ENCODE measurements at regions not wholly inside any gene's neighbourhood (a gene's known extent, or its start where the extent isn't known, plus 50 kb on each side); places are given as distances from the start of the nearest gene placed in this dataset.

- no peak overlapping the region for H3K4me3 Mint-ChIP-seq
- CTCF ChIA-PET: no interaction called here
- H3K9me3 Mint-ChIP-seq: no peaks in the 10 kb centered on the region
- POLR2A ChIA-PET: no interaction called here
- peaks cover 27% of the 10 kb centered on the region for H3K36me3 Mint-ChIP-seq (ENCODE audit: low read depth)
- no peaks in the 10 kb centered on the region for H3K27me3 Mint-ChIP-seq
- DNase-seq: no peak
- no peak overlapping the region for H3K27ac Mint-ChIP-seq
- no peaks in the 10 kb centered on the region for H3K4me1 Mint-ChIP-seq
These were observed 472.2 kb downstream of the UTRN start for GRCh38 chr6:144757299-144757698.

- ChIA-PET CTCF (no interaction called here), POLR2A (no interaction called here)
- DNase-seq: no peak
- no peak overlapping the region for H3K27ac Mint-ChIP-seq
- H3K4me1 Mint-ChIP-seq: no peaks in the 10 kb centered on the region
- peaks cover 26% of the 10 kb centered on the region for H3K36me3 Mint-ChIP-seq (ENCODE audit: low read depth)
- no peaks in the 10 kb centered on the region for H3K27me3 Mint-ChIP-seq
- H3K9me3 Mint-ChIP-seq: no peaks in the 10 kb centered on the region
- no peak overlapping the region for H3K4me3 Mint-ChIP-seq
These were observed 472.6 kb downstream of the UTRN start for GRCh38 chr6:144757730-144758129.

DNA sequence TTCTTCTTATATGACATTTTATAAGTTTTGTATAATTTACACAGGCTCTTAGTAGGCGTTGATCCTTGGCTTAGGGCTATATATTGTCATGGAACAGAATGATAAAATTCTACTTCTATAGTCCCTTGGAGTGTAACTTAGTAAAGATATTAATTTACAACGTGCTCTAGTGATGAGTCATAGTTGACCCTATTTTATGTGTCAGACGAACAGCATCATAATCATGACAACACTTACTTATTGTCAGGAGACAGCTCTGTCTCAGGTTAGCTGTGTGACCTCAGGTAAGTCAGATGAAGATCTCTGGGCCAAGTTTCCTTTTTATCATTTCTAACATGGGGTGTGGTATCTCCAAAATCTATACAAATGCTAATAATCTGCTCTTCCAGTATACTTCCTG is 473.5 kb downstream of the UTRN start:
- Mint-ChIP-seq H3K9me3 (no peaks in the 10 kb centered on the region), H3K36me3 (ENCODE audit: low read depth) (peaks cover 26% of the 10 kb centered on the region), H3K4me1 (no peaks in the 10 kb centered on the region), H3K27ac (no peak overlapping the region), H3K27me3 (no peaks in the 10 kb centered on the region), H3K4me3 (no peak overlapping the region)
- ChIA-PET CTCF (no interaction called here), POLR2A (no interaction called here)
- no peak for DNase-seq

DNA sequence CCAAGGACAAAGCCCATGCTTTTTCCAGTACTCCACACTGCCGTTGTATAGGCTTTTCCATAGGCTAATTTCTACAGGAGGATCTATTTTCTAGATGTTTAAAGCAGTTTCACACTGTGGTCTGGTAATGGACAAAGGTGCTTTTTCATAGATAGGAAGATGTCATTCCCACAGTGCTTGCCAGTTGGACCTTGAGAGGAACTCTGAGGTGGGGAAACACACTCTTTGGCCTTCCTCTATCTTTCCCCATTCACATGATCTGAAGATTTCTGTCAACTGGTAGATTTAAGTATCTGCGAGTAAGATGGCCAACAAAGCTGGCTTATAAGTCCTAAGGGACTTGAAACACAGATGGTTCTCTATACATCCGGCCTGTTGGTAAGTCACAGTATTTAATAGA is 477.3 kb downstream of the UTRN start:
- Mint-ChIP-seq H3K36me3 (ENCODE audit: low read depth) (peaks cover 24% of the 10 kb centered on the region), H3K27ac (no peak overlapping the region), H3K9me3 (no peaks in the 10 kb centered on the region), H3K27me3 (no peaks in the 10 kb centered on the region), H3K4me1 (no peaks in the 10 kb centered on the region), H3K4me3 (no peak overlapping the region)
- ChIA-PET POLR2A (no interaction called here), CTCF (no interaction called here)
- DNase-seq: no peak

DNA sequence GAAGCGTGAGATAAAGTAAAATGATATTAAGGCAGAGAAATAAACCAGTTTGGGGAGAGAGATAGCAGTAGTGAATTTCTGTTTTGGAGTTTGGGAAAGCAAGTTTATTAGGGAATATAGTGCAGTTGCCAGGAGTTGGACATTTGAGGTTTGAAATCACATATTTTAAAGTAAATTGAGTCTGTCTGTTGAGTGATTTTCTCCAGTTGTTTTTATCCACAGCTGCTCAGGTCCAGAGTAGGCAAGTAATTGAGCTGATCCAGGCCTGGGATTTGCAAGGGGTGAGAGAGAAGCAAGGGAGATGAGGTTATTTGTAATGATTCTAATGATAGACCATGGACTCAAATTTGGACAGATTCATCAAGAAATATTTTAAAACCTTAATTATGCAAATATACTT is 481.9 kb downstream of the UTRN start:
- H3K27ac Mint-ChIP-seq: no peak overlapping the region
- H3K27me3 Mint-ChIP-seq: no peaks in the 10 kb centered on the region

DNA sequence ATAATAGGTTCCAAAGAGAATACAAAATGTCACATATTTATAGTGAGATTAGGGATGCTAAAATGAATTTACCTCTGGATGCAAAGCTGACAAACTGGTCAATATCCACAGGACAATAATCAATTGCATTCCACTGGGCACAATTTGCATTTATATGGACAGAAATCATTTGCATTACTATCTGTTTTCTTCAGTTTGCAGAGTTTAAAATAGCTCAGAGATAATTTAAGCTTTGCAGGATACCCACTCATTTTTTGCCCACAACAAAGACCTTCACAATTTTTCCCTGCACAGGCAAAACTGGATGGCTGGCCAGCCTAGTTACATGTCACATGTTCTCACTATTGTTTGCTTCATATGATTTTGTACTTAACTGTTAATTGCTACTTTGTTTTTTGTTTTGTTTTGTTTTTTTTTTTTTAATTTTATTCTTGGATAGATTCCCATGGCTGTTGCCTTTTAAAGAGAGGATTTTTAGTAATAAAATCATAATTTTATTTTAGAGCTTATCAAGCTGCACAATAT is 483.5 kb downstream of the UTRN start:
- ChIA-PET POLR2A (no interaction called here), CTCF (interaction anchor here (0.6 kb wide), 2 partner anchors 378 to 401 kb away, joined by 3 to 5 read pairs; no protein-coding TSS in a partner anchor)
- no peaks in the 10 kb centered on the region for H3K4me1 Mint-ChIP-seq
- no peak overlapping the region for H3K27ac Mint-ChIP-seq
- no peak overlapping the region for H3K4me3 Mint-ChIP-seq
- no peak for DNase-seq
- H3K36me3 Mint-ChIP-seq (ENCODE audit: low read depth): peaks cover 23% of the 10 kb centered on the region
- no peaks in the 10 kb centered on the region for H3K27me3 Mint-ChIP-seq
- no peaks in the 10 kb centered on the region for H3K9me3 Mint-ChIP-seq

More for the DNA sequence above, 481.9 kb downstream of the UTRN start:
- H3K36me3 Mint-ChIP-seq (ENCODE audit: low read depth): peaks cover 23% of the 10 kb centered on the region
- H3K4me1 Mint-ChIP-seq: no peaks in the 10 kb centered on the region
- no peaks in the 10 kb centered on the region for H3K9me3 Mint-ChIP-seq
- no peak for DNase-seq
- ChIA-PET CTCF (no interaction called here), POLR2A (no interaction called here)
- H3K4me3 Mint-ChIP-seq: no peak overlapping the region

DNA sequence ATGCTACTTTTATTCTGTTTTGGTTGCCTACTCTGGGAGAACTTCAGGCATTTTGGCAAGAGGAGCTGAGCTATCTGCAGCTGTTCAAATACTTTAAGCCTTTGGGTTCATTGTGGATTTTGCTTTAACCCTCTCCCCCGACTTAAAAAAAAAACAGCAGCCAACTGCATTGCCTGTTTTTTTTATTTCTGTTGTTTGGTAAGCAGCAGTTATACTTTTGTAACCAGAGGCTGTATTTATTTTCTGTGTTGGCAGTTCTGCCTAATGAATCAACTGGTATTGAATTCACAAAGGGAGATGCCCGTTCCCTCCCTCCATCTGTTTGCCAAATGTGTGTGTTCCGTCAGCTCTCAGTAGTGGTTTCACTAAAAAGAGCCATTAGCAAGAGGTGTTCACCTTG is 484.0 kb downstream of the UTRN start:
- CTCF ChIA-PET: interaction anchor here (0.6 kb wide), 2 partner anchors 379 to 401 kb away, joined by 3 to 5 read pairs; no protein-coding TSS in a partner anchor
- no peaks in the 10 kb centered on the region for H3K27me3 Mint-ChIP-seq
- H3K9me3 Mint-ChIP-seq: no peaks in the 10 kb centered on the region
- POLR2A ChIA-PET: no interaction called here
- H3K36me3 Mint-ChIP-seq (ENCODE audit: low read depth): peaks cover 26% of the 10 kb centered on the region
- no peak for DNase-seq
- H3K4me1 Mint-ChIP-seq: no peaks in the 10 kb centered on the region
- H3K4me3 Mint-ChIP-seq: no peak overlapping the region
- H3K27ac Mint-ChIP-seq: no peak overlapping the region

GRCh38 chr6:144776031-144776819 is 491.1 kb downstream of the UTRN start:
- Mint-ChIP-seq H3K27me3 (no peaks in the 10 kb centered on the region), H3K9me3 (no peaks in the 10 kb centered on the region), H3K4me1 (no peaks in the 10 kb centered on the region), H3K36me3 (ENCODE audit: low read depth) (peaks cover 46% of the 10 kb centered on the region), H3K27ac (no peak overlapping the region), H3K4me3 (no peak overlapping the region)
- CTCF ChIA-PET: no interaction called here
- DNase-seq: no peak
- POLR2A ChIA-PET: no interaction called here

DNA sequence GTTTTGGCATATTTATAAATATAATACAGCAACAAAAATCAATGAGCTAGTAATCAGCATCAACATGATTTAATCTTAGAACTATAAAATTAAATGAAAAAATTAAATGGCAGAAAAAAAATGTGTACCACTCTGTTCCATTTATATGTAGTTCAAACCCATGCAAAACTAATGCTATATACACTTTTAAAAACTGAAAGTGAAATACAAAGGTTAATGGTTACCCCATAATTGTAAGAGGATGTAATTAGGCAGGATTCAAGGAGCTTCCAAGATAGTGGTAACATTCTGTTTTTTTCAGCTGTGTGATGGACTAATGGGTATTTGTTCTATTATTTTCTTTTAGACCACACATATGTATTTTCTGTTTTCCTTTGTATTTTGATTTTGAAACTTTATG is 492.1 kb downstream of the UTRN start:
- H3K36me3 Mint-ChIP-seq (ENCODE audit: low read depth): peaks cover 55% of the 10 kb centered on the region
- CTCF ChIA-PET: no interaction called here
- H3K4me1 Mint-ChIP-seq: no peaks in the 10 kb centered on the region

GRCh38 chr6:144778056-144778455 is 492.9 kb downstream of the UTRN start:
- POLR2A ChIA-PET: no interaction called here
- H3K4me3 Mint-ChIP-seq: no peak overlapping the region
- H3K4me1 Mint-ChIP-seq: no peaks in the 10 kb centered on the region
- CTCF ChIA-PET: interaction anchor here (1.1 to 1.4 kb wide), 3 partner anchors 10 to 191 kb away, joined by 3 to 4 read pairs (median 3); no protein-coding TSS in a partner anchor
- peaks cover 52% of the 10 kb centered on the region for H3K36me3 Mint-ChIP-seq (ENCODE audit: low read depth)
- no peaks in the 10 kb centered on the region for H3K27me3 Mint-ChIP-seq
- H3K9me3 Mint-ChIP-seq: no peaks in the 10 kb centered on the region
- no peak overlapping the region for H3K27ac Mint-ChIP-seq
- no peak for DNase-seq

More for the DNA sequence above, 492.1 kb downstream of the UTRN start:
- Mint-ChIP-seq H3K27me3 (no peaks in the 10 kb centered on the region), H3K4me3 (no peak overlapping the region), H3K9me3 (no peaks in the 10 kb centered on the region), H3K27ac (no peak overlapping the region)
- DNase-seq: no peak
- POLR2A ChIA-PET: no interaction called here

DNA sequence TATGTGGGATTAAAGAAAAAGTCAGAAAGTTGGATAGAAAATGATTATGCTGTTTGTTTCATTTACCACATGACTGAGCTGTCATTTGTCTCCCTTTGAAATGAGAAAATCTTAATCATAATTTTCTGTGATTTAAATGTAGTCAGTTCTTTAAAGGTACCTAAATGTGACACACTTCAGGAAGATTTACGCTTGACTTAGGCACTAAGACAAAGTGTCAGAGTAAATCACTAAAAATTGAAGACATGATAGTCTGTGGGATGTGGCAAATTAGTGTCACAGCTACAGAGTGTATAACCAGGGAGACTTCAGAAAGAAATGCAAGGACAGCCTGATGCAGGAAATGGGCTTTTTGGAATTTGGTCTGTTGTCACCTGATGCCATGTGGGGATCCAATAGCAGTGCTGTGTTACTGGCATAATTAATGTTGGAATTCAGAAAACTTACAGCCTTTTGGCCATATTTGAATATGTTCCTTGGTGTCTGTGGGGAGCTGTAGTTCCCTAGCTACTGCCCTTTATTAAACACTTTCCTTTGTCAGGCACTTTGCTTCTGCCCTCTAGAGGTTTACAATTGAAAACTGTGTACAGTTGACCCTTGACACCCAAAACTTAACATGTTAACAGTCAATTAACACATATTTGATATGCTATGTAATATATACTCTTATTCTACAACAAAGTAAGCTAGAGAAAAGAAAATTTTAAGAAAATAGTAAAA is 493.8 kb downstream of the UTRN start:
- peaks cover 45% of the 10 kb centered on the region for H3K36me3 Mint-ChIP-seq (ENCODE audit: low read depth)
- POLR2A ChIA-PET: no interaction called here

DNA sequence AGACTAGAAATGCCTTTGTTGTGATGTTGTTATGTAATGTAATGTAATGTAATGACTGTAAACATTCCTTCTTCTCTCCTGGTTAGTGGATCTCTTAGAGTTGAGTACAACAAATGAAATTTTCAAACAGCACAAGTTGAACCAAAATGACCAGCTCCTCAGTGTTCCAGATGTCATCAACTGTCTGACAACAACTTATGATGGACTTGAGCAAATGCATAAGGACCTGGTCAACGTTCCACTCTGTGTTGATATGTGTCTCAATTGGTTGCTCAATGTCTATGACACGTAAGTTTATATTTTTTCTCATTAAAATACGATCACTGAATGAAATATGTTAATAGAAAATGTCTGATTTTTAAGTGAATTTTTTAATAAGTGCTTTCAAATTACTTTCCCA is 496.7 kb downstream of the UTRN start:
- DNase-seq: no peak
- Mint-ChIP-seq H3K36me3 (ENCODE audit: low read depth) (peaks cover 23% of the 10 kb centered on the region), H3K27me3 (no peaks in the 10 kb centered on the region), H3K4me1 (no peaks in the 10 kb centered on the region), H3K27ac (no peak overlapping the region), H3K4me3 (no peak overlapping the region), H3K9me3 (no peaks in the 10 kb centered on the region)
- CTCF ChIA-PET: interaction anchor here (0.6 to 1.5 kb wide), 2 partner anchors 49 to 196 kb away, joined by 3 to 5 read pairs; no protein-coding TSS in a partner anchor
- POLR2A ChIA-PET: no interaction called here

More for the DNA sequence above, 493.8 kb downstream of the UTRN start:
- Mint-ChIP-seq H3K27ac (no peak overlapping the region), H3K27me3 (no peaks in the 10 kb centered on the region), H3K4me1 (no peaks in the 10 kb centered on the region), H3K4me3 (no peak overlapping the region), H3K9me3 (no peaks in the 10 kb centered on the region)
- DNase-seq: no peak
- CTCF ChIA-PET: interaction anchor here (1.1 to 1.4 kb wide), 4 partner anchors 11 to 192 kb away, joined by 3 to 4 read pairs (median 3); no protein-coding TSS in a partner anchor

GRCh38 chr6:144782634-144783033 is 497.5 kb downstream of the UTRN start:
- H3K36me3 Mint-ChIP-seq (ENCODE audit: low read depth): peaks cover 22% of the 10 kb centered on the region
- ChIA-PET CTCF (interaction anchor here (1.5 kb wide), 1 partner anchor 197 kb away, joined by 3 read pairs; no protein-coding TSS in a partner anchor), POLR2A (no interaction called here)
- no peaks in the 10 kb centered on the region for H3K4me1 Mint-ChIP-seq
- H3K27me3 Mint-ChIP-seq: no peaks in the 10 kb centered on the region
- H3K27ac Mint-ChIP-seq: no peak overlapping the region
- no peak for DNase-seq
- no peaks in the 10 kb centered on the region for H3K9me3 Mint-ChIP-seq
- no peak overlapping the region for H3K4me3 Mint-ChIP-seq

Data from activated CD4-positive, alpha-beta memory T cell treated with anti-CD3 and anti-CD28 coated beads, Interleukin-2, amount 10 ng/mL, durations not matched to agents 7 days and 5 days (primary cell).